ENCODE measurements at regions not wholly inside any gene's neighbourhood (a gene's known extent, or its start where the extent isn't known, plus 50 kb on each side); places are given as distances from the start of the nearest gene placed in this dataset.

- Histone ChIP-seq H3K36me3 (ENCODE audit: low read depth, low read length) (no peaks in the 10 kb centered on the region), H3K4me3 (ENCODE audit: low read length) (no peak overlapping the region), H3F3A (ENCODE audit: low read length, unreplicated experiment) (no peaks in the 10 kb centered on the region), H3K4me2 (ENCODE audit: low read length) (no peak overlapping the region), H3K9me2 (replicated peaks; ENCODE audit: low read length) (no peaks in the 10 kb centered on the region), H3K27ac (ENCODE audit: low read length) (no peak overlapping the region), H3K79me2 (ENCODE audit: low read length) (no peaks in the 10 kb centered on the region), H3K9me3 (ENCODE audit: low read length) (no peaks in the 10 kb centered on the region), H2AFZ (ENCODE audit: low read length) (no peak overlapping the region), H3K27me3 (ENCODE audit: low read length) (no peaks in the 10 kb centered on the region), H3K4me1 (ENCODE audit: insufficient read depth, low read length) (peaks cover 6% of the 10 kb centered on the region), H3K9ac (ENCODE audit: low read length) (no peak overlapping the region), H4K20me1 (ENCODE audit: low read length) (no peaks in the 10 kb centered on the region)
- ATAC-seq (no peak), DNase-seq (no peak)
- BruUV-seq (replicated peaks): no TSS peak
- POLR2A ChIA-PET (ENCODE audit: unreplicated experiment): no interaction called here
- CTCF ChIA-PET: no interaction called here
- intact Hi-C loops (cut with micrococcal nuclease): no loop called here
- TF ChIP-seq EZH2phosphoT487 (IDR thresholded peaks at IDR 0.05; ENCODE audit: borderline replicate concordance, low read length): no peak
- TF ChIP-seq EZH2 (IDR thresholded peaks at IDR 0.05; ENCODE audit: low read length, unreplicated experiment): no peak
- TF ChIP-seq, protein P1, sequence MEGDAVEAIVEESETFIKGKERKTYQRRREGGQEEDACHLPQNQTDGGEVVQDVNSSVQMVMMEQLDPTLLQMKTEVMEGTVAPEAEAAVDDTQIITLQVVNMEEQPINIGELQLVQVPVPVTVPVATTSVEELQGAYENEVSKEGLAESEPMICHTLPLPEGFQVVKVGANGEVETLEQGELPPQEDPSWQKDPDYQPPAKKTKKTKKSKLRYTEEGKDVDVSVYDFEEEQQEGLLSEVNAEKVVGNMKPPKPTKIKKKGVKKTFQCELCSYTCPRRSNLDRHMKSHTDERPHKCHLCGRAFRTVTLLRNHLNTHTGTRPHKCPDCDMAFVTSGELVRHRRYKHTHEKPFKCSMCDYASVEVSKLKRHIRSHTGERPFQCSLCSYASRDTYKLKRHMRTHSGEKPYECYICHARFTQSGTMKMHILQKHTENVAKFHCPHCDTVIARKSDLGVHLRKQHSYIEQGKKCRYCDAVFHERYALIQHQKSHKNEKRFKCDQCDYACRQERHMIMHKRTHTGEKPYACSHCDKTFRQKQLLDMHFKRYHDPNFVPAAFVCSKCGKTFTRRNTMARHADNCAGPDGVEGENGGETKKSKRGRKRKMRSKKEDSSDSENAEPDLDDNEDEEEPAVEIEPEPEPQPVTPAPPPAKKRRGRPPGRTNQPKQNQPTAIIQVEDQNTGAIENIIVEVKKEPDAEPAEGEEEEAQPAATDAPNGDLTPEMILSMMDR (conservative IDR thresholded peaks at IDR 0.05; ENCODE audit: low read depth, low read length): no peak
Measured at GRCh38 chr9:12631866-12632265, 61.3 kb upstream of the TYRP1 start.

DNA sequence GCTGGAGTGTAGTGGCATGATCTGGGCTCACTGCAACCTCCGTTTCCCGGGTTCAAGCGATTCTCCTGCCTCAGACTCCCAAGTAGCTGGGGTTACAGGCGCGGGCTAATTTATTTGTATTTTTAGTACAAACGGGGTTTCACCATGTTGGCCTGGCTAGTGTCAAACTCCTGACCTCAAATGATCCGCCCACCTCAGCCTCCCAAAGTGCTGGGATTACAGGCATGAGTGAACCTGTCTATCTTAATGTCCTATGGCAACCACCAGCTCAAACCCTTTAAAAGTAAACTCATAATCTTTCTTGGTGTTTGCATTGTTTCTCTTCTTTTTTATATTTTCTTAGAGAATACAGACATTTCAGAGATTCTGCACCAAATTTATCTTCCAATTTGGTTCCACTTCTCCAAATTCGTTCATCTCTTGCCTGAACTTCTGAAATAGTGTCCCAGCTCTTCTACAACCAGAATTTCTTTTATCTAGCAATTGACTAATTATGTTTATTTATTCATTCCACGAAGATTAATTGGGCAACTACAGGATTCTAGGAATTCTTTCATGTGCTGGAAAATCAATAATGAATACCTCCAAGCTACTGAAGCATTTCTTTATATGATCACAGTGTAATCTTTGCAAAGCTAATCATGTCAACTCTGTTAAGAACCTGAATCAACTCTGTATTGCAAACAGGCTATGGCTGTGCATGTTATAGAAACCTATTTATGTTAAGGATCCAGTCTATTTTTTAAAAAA is 60.0 kb upstream of the TYRP1 start:
- POLR2A ChIA-PET (ENCODE audit: unreplicated experiment): no interaction called here
- Histone ChIP-seq H3K9me3 (ENCODE audit: low read length) (no peaks in the 10 kb centered on the region), H3K9me2 (replicated peaks; ENCODE audit: low read length) (no peaks in the 10 kb centered on the region), H3K9ac (ENCODE audit: low read length) (no peak overlapping the region), H3K4me1 (ENCODE audit: insufficient read depth, low read length) (peaks cover 6% of the 10 kb centered on the region), H4K20me1 (ENCODE audit: low read length) (no peaks in the 10 kb centered on the region), H3K4me3 (ENCODE audit: low read length) (no peak overlapping the region), H3F3A (ENCODE audit: low read length, unreplicated experiment) (no peaks in the 10 kb centered on the region), H3K27ac (ENCODE audit: low read length) (no peak overlapping the region), H3K36me3 (ENCODE audit: low read depth, low read length) (no peaks in the 10 kb centered on the region), H3K27me3 (ENCODE audit: low read length) (no peaks in the 10 kb centered on the region), H2AFZ (ENCODE audit: low read length) (no peak overlapping the region), H3K4me2 (ENCODE audit: low read length) (no peak overlapping the region), H3K79me2 (ENCODE audit: low read length) (no peaks in the 10 kb centered on the region)
- ATAC-seq (no peak), DNase-seq (no peak)
- TF ChIP-seq, protein P1 (conservative IDR thresholded peaks at IDR 0.05; ENCODE audit: low read depth, low read length): no peak
- TF ChIP-seq EZH2 (IDR thresholded peaks at IDR 0.05; ENCODE audit: low read length, unreplicated experiment) (no peak), EZH2phosphoT487 (IDR thresholded peaks at IDR 0.05; ENCODE audit: borderline replicate concordance, low read length) (no peak)
- no TSS peak for BruUV-seq (replicated peaks)
- CTCF ChIA-PET: no interaction called here
- intact Hi-C loops (cut with micrococcal nuclease): no loop called here

- Histone ChIP-seq H3K4me3 (ENCODE audit: low read length) (no peak overlapping the region), H3K79me2 (ENCODE audit: low read length) (no peaks in the 10 kb centered on the region), H3K9me3 (ENCODE audit: low read length) (no peaks in the 10 kb centered on the region), H3K9me2 (replicated peaks; ENCODE audit: low read length) (no peaks in the 10 kb centered on the region), H3K4me2 (ENCODE audit: low read length) (no peak overlapping the region), H3K27ac (ENCODE audit: low read length) (no peak overlapping the region), H3K4me1 (ENCODE audit: insufficient read depth, low read length) (no peaks in the 10 kb centered on the region), H4K20me1 (ENCODE audit: low read length) (no peaks in the 10 kb centered on the region), H3F3A (ENCODE audit: low read length, unreplicated experiment) (no peaks in the 10 kb centered on the region), H2AFZ (ENCODE audit: low read length) (no peak overlapping the region), H3K36me3 (ENCODE audit: low read depth, low read length) (no peaks in the 10 kb centered on the region), H3K27me3 (ENCODE audit: low read length) (no peaks in the 10 kb centered on the region), H3K9ac (ENCODE audit: low read length) (no peak overlapping the region)
- ChIA-PET CTCF (interaction anchor here (1.2 kb wide), 1 partner anchor 85 kb away, joined by 9 read pairs; no protein-coding TSS in a partner anchor), POLR2A (ENCODE audit: unreplicated experiment) (no interaction called here)
- no TSS peak for BruUV-seq (replicated peaks)
- ATAC-seq (peak; percentile 53), DNase-seq (peak; percentile 57)
- intact Hi-C loops (cut with micrococcal nuclease): loop anchor here (2.0 kb wide), 1 partner anchor 85 kb away; no protein-coding TSS in a partner anchor
- TF ChIP-seq EZH2phosphoT487 (IDR thresholded peaks at IDR 0.05; ENCODE audit: borderline replicate concordance, low read length) (no peak), EZH2 (IDR thresholded peaks at IDR 0.05; ENCODE audit: low read length, unreplicated experiment) (no peak)
- TF ChIP-seq, protein P1 (conservative IDR thresholded peaks at IDR 0.05; ENCODE audit: low read depth, low read length): peak; percentile 67
Measured at GRCh38 chr9:12640016-12640587, 53.1 kb upstream of the TYRP1 start.
